GM12878 (cell line): ENCODE measurements at regions not wholly inside any gene's neighbourhood (a gene's known extent, or its start where the extent isn't known, plus 50 kb on each side); places are given as distances from the start of the nearest gene placed in this dataset.

ENCODE experiments used
- ATAC-seq: fragments of 200-7000 bp; cut with Tn5 transposase; 3 replicates; pipeline ENCODE4 v1.9.1; 2020; ENCODE audit warnings: mild to moderate bottlenecking, moderate library complexity
- BruUV-seq: library from RNA; stranded (reverse); fragments of 400-500 nt; replicated peaks from 2 replicates; lab custom pipeline; 2021; lab: Mats Ljungman, UMichigan
- CTCF ChIA-PET: fragments of 300-600 bp; sonication (Branson Sonifier 250); formaldehyde crosslinking; extraction: SDS; loops from one replicate; lab custom pipeline; 2021; ENCODE audit warnings: inconsistent platforms; lab: Yijun Ruan, JAX
- POLR2A ChIA-PET: fragments of 350-600 bp; formaldehyde crosslinking; extraction: SDS; loops from one replicate; lab custom pipeline; 2021; ENCODE audit warnings: inconsistent platforms; lab: Charles Lee
- RAD21 ChIA-PET: fragments of 300-600 bp; sonication (Branson Sonifier 250); formaldehyde crosslinking; loops from one replicate; lab custom pipeline; 2023; ENCODE audit warnings: antibody characterized with exemption; ENCODE audit not compliant: unreplicated experiment; lab: Charles Lee
- SMC1A ChIA-PET: fragments of 300-600 bp; sonication (Branson Sonifier 250); formaldehyde crosslinking; loops from one replicate; lab custom pipeline; 2023; ENCODE audit not compliant: unreplicated experiment, uncharacterized antibody; lab: Charles Lee
- DNase-seq: peaks from one replicate; pipeline ENCODE4 v3.0.0-alpha.2; 2011; ENCODE audit warnings: low read depth, low spot score
- FAIRE-seq: peaks from 3 replicates; lab custom pipeline; 2011; peaks lifted over from hg19 to GRCh38; lab: Jason Lieb, UNC
- H2AFZ ChIP-seq: 2 replicates; pipeline ENCODE4 v1.6.0; 2011; ENCODE audit warnings: low read depth, low read length, control low read depth; ENCODE audit not compliant: control insufficient read depth
- H3K27ac ChIP-seq: 2 replicates; pipeline ENCODE4 v1.5.1; 2011; ENCODE audit warnings: control low read depth; ENCODE audit not compliant: control insufficient read depth, insufficient read depth
- H3K27me3 ChIP-seq, 2 experiments: replicated peaks in 1 of 2; 2 replicates each; pipeline versions ENCODE4 v1.6.0 to v1.6.1; 2011; ENCODE audit warnings: low read length in 1 of 2; ENCODE audit not compliant: control insufficient read depth in 2 of 2, insufficient read depth in 2 of 2
- H3K36me3 ChIP-seq, 2 experiments: 2 replicates each; pipeline ENCODE4 v1.5.1; 2011; ENCODE audit warnings: low read length in 1 of 2; ENCODE audit not compliant: control insufficient read depth in 2 of 2, insufficient read depth in 2 of 2
- H3K4me1 ChIP-seq: 2 replicates; pipeline ENCODE4 v1.6.1; 2011; ENCODE audit warnings: mild to moderate bottlenecking, low read length, moderate library complexity, mixed read lengths; ENCODE audit not compliant: control insufficient read depth, insufficient read depth
- H3K4me2 ChIP-seq: 2 replicates; pipeline ENCODE4 v1.6.0; 2011; ENCODE audit warnings: control low read depth; ENCODE audit not compliant: control insufficient read depth, insufficient read depth
- H3K4me3 ChIP-seq: fragments of 200-600 bp; sonication (generic); 2 replicates; pipeline ENCODE4 v1.5.1; 2016
- H3K79me2 ChIP-seq: 2 replicates; pipeline ENCODE4 v1.6.0; 2011; ENCODE audit warnings: low read length; ENCODE audit not compliant: control insufficient read depth, insufficient read depth
- H3K9ac ChIP-seq: 2 replicates; pipeline ENCODE4 v1.8.0; 2011; ENCODE audit warnings: low read length, control low read depth, mixed read lengths; ENCODE audit not compliant: control insufficient read depth, insufficient read depth
- H3K9me3 ChIP-seq: replicated peaks from 3 replicates; pipeline ENCODE4 v1.5.1; 2011; ENCODE audit warnings: mild to moderate bottlenecking, low read length; ENCODE audit not compliant: control insufficient read depth, insufficient read depth
- H4K20me1 ChIP-seq: 2 replicates; pipeline ENCODE4 v1.6.0; 2011; ENCODE audit not compliant: control insufficient read depth, insufficient read depth
- BCL11A ChIP-seq: IDR thresholded peaks from 2 replicates; pipeline ENCODE4 v1.6.1; 2011; ENCODE audit warnings: low read depth, low read length
- CBFB ChIP-seq: IDR thresholded peaks from 2 replicates; pipeline ENCODE4 v1.6.1; 2016; ENCODE audit warnings: antibody characterized with exemption, low read depth
- CREB1 ChIP-seq: IDR thresholded peaks from 2 replicates; pipeline ENCODE4 v1.6.1; 2012; ENCODE audit warnings: low read depth, mild to moderate bottlenecking, inconsistent platforms
- ETV6 ChIP-seq, 2 experiments: fragments of 450-650 bp in 1 of 2; IDR thresholded peaks in 1 of 2; conservative IDR thresholded peaks in 1 of 2; 2 replicates each; pipeline ENCODE4 v1.6.1; 2014; ENCODE audit warnings: antibody characterized with exemption in 1 of 2, borderline replicate concordance in 1 of 2, low read depth in 1 of 2, mild to moderate bottlenecking in 1 of 2, moderate library complexity in 1 of 2
- MEF2B ChIP-seq: fragments of 450-650 bp; IDR thresholded peaks from 2 replicates; pipeline ENCODE4 v1.6.1; 2018; ENCODE audit warnings: mild to moderate bottlenecking, moderate library complexity; ENCODE audit not compliant: partially characterized antibody, poor library complexity, severe bottlenecking
- NFYB ChIP-seq: IDR thresholded peaks from 2 replicates; pipeline ENCODE4 v1.6.1; 2011; ENCODE audit warnings: low read depth, mild to moderate bottlenecking, low read length, improper control_type of control experiment, moderate library complexity; ENCODE audit not compliant: insufficient read depth
- NR2C1 ChIP-seq: fragments of 450-650 bp; IDR thresholded peaks from 2 replicates; pipeline ENCODE4 v1.6.1; 2017; ENCODE audit warnings: antibody characterized with exemption, mild to moderate bottlenecking, moderate library complexity
- SIX5 ChIP-seq: IDR thresholded peaks from 2 replicates; pipeline ENCODE4 v1.6.1; 2011; ENCODE audit warnings: mild to moderate bottlenecking, low read depth, low read length, moderate library complexity; ENCODE audit not compliant: severe bottlenecking
- SMAD1 ChIP-seq: fragments of 450-650 bp; IDR thresholded peaks from 2 replicates; pipeline ENCODE4 v1.6.1; 2018; ENCODE audit warnings: mild to moderate bottlenecking, low read depth; ENCODE audit not compliant: partially characterized antibody
- SREBF1 ChIP-seq: IDR thresholded peaks from 2 replicates; pipeline ENCODE4 v1.6.1; 2012; ENCODE audit warnings: mild to moderate bottlenecking, low read length
- SRF ChIP-seq, 2 experiments: IDR thresholded peaks; 2 replicates each; pipeline ENCODE4 v1.6.1; 2011; ENCODE audit warnings: low read depth in 2 of 2, low read length in 2 of 2, mild to moderate bottlenecking in 1 of 2, moderate library complexity in 1 of 2
- TBL1XR1 ChIP-seq: IDR thresholded peaks from 2 replicates; pipeline ENCODE4 v1.6.1; 2012; ENCODE audit warnings: low read depth, low read length, improper control_type of control experiment
- ZNF384 ChIP-seq: IDR thresholded peaks from 2 replicates; pipeline ENCODE4 v1.6.1; 2012; ENCODE audit warnings: low read depth, mild to moderate bottlenecking, low read length, improper control_type of control experiment, borderline replicate concordance
- ZZZ3 ChIP-seq: IDR thresholded peaks from 2 replicates; pipeline ENCODE4 v1.6.1; 2011; ENCODE audit warnings: low read depth; ENCODE audit not compliant: control insufficient read depth, insufficient read length
- WGBS: methylation state at CpG from one replicate; pipeline ENCODE4 v1.1.6; 2016; ENCODE audit warnings: low lambda C conversion rate; ENCODE audit not compliant: insufficient replicate concordance, insufficient coverage; ENCODE audit errors: missing lambda C conversion rate; 5-methylcytosine and 5-hydroxymethylcytosine counted together
- in situ Hi-C: fragments of 300-500 bp; cut with MboI; formaldehyde crosslinking; loops from 9 replicates; pipeline ENCODE4 v1.14.3; 2018; ENCODE audit warnings: mixed read lengths
- intact Hi-C: fragments of 100-400 bp; cut with micrococcal nuclease; formaldehyde crosslinking; loops from one replicate; pipeline ENCODE4 v1.14.2; 2022; ENCODE audit not compliant: unreplicated experiment

GRCh38 chr12:97301576-97301975, 161.0 kb upstream of the RMST start:
- Histone ChIP-seq H3K9ac (no peak overlapping the region), H2AFZ (no peak overlapping the region), H4K20me1 (no peaks in the 10 kb centered on the region), H3K4me2 (no peak overlapping the region), H3K79me2 (no peaks in the 10 kb centered on the region), H3K27ac (no peak overlapping the region), H3K4me1 (no peaks in the 10 kb centered on the region), H3K9me3 (no peaks in the 10 kb centered on the region), H3K27me3 (no peaks in the 10 kb centered on the region; a peak in 1 of 4 replicates), H3K4me3 (no peak overlapping the region), H3K36me3 (no peaks in the 10 kb centered on the region)
- FAIRE-seq (no peak), ATAC-seq (no peak), DNase-seq (no peak)
- in situ Hi-C loops (loop anchor here (10.0 to 25.0 kb wide), 3 partner anchors 317 to 1086 kb away; no protein-coding TSS in a partner anchor), intact Hi-C loops (no loop called here)
- ChIA-PET CTCF (interaction anchor here (1.6 kb wide), 1 partner anchor 152 kb away, joined by 5 read pairs; no protein-coding TSS in a partner anchor), SMC1A (no interaction called here), RAD21 (no interaction called here), POLR2A (no interaction called here)
- no peak for TF ChIP-seq CBFB
- no peak for TF ChIP-seq SMAD1
- no peak for TF ChIP-seq ETV6 (conservative IDR thresholded peaks at IDR 0.05 in 1 of 2, IDR thresholded peaks at IDR 0.05 in 1 of 2; ENCODE audit: borderline replicate concordance in 1 of 2, low read depth in 1 of 2)
- no peak for TF ChIP-seq BCL11A
- no peak for TF ChIP-seq SREBF1
- no peak for TF ChIP-seq CREB1
- TF ChIP-seq ZZZ3, result no peak
- TF ChIP-seq MEF2B, result no peak
- BruUV-seq, result no TSS peak
- 26% methylated on average over 3 of the region's 3 CpGs for WGBS

GRCh38 chr12:97305651-97306050, 157.0 kb upstream of the RMST start:
- WGBS, result 90% methylated on average over 4 of the region's 4 CpGs
- Histone ChIP-seq H3K4me3 (no peak overlapping the region), H4K20me1 (no peaks in the 10 kb centered on the region), H3K4me1 (no peaks in the 10 kb centered on the region), H3K79me2 (no peaks in the 10 kb centered on the region), H3K9ac (no peak overlapping the region), H3K9me3 (no peaks in the 10 kb centered on the region), H3K27ac (no peak overlapping the region), H3K27me3 (no peaks in the 10 kb centered on the region; a peak in 1 of 4 replicates), H2AFZ (no peak overlapping the region; the same call in 1 of the 2 replicates), H3K4me2 (no peak overlapping the region), H3K36me3 (no peaks in the 10 kb centered on the region)
- no peak for ATAC-seq
- intact Hi-C loops, result no loop called here
- ChIA-PET CTCF (interaction anchor here (1.0 to 2.4 kb wide), 5 partner anchors 24 to 321 kb away, joined by 3 to 18 read pairs (median 3); no protein-coding TSS in a partner anchor), POLR2A (no interaction called here), RAD21 (interaction anchor here (0.7 to 1.6 kb wide), 4 partner anchors 12 to 1069 kb away, joined by 3 to 5 read pairs (median 4); no protein-coding TSS in a partner anchor), SMC1A (interaction anchor here (1.0 to 1.2 kb wide), 3 partner anchors 99 to 787 kb away, joined by 3 to 4 read pairs (median 3); no protein-coding TSS in a partner anchor)
- in situ Hi-C loops, result loop anchor here (10.0 to 25.0 kb wide), 3 partner anchors 321 to 1082 kb away; no protein-coding TSS in a partner anchor
- no TSS peak for BruUV-seq
- no peak for FAIRE-seq
- no peak for DNase-seq
- TF ChIP-seq NR2C1, result no peak
- TF ChIP-seq SIX5, result no peak
- no peak for TF ChIP-seq SRF (IDR thresholded peaks at IDR 0.05; ENCODE audit: low read depth in 2 of 2, low read length in 2 of 2)
- TF ChIP-seq TBL1XR1, result no peak
- no peak for TF ChIP-seq NFYB
- no peak for TF ChIP-seq ZNF384
